Kidney epithelial cell (primary cell): ENCODE measurements at regions not wholly inside any gene's neighbourhood (a gene's known extent, or its start where the extent isn't known, plus 50 kb on each side); places are given as distances from the start of the nearest gene placed in this dataset.

ENCODE experiments used
- DNase-seq: peaks from one replicate; pipeline ENCODE4 v3.0.0-alpha.2; 2010; ENCODE audit warnings: low read depth
- H3K27me3 ChIP-seq: 2 replicates; pipeline ENCODE4 v1.6.0; 2011; ENCODE audit warnings: low read length; ENCODE audit not compliant: control insufficient read depth, insufficient read depth
- H3K36me3 ChIP-seq: 2 replicates; pipeline ENCODE4 v1.5.1; 2011; ENCODE audit warnings: low read length; ENCODE audit not compliant: control insufficient read depth, insufficient read depth
- H3K4me3 ChIP-seq: 2 replicates; pipeline ENCODE4 v1.5.1; 2011; ENCODE audit warnings: low read depth, mild to moderate bottlenecking, control low read depth, low read length
- CTCF ChIP-seq: IDR thresholded peaks from 2 replicates; pipeline ENCODE4 v1.5.1; 2011; ENCODE audit warnings: mild to moderate bottlenecking, moderate library complexity, low read length, control low read depth, inconsistent platforms; ENCODE audit not compliant: insufficient read depth, poor library complexity, severe bottlenecking

DNA sequence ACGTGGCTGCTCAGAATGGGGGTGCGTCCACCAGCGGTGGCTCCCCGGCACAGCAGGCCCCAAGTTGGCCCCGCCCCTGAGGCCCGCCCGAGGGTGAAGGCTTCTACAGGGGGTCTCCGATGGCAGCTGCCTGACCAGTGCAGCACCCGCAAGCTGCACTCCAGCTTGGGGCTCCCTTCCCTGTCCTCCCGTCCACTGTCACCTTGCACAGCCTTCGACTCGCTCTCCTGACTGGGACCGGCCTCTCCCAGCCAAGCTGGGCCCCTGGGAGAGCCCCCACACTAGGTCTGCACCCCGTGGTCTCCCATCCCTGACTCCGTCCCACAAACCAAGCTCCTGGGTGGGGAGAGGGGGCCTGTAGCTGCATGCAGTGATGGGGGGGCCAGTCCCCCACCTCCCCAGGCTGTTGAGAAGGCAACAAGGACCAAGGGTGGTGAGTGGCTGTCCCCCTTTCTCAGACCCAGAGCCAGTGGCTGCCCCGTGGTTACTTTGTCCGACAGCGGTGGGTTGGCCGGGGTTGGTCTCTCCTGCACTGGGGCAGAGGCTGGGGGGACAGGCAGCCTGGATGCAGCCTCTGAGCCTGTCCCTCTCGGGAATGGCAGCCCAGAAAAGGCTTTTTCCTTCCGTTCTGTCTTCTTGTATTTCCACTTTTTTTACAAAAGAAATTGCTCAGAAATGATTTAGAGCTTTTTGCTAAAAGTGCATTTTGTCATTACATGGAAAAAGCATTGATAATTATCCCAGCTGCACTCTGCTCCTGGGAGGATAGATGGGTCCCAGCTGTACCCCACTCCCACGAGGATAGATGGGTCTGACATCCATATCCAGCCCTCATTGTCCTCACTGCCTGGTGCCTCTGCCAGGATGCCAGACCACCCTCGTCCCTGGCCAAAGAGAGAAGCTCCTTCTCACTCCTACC lies 217.0 kb downstream of the KIF26A start:
- no peak for TF ChIP-seq CTCF
- DNase-seq: no peak

GRCh38 chr14:104356020-104356737 lies 217.8 kb downstream of the KIF26A start:
- H3K36me3 ChIP-seq: no peaks in the 10 kb centered on the region
- no peaks in the 10 kb centered on the region for H3K27me3 ChIP-seq
- no peak overlapping the region for H3K4me3 ChIP-seq
- no peak for DNase-seq
- TF ChIP-seq CTCF: no peak

More for the DNA sequence above, 217.0 kb downstream of the KIF26A start:
- H3K36me3 ChIP-seq: no peaks in the 10 kb centered on the region
- H3K4me3 ChIP-seq: no peak overlapping the region
- no peaks in the 10 kb centered on the region for H3K27me3 ChIP-seq

DNA sequence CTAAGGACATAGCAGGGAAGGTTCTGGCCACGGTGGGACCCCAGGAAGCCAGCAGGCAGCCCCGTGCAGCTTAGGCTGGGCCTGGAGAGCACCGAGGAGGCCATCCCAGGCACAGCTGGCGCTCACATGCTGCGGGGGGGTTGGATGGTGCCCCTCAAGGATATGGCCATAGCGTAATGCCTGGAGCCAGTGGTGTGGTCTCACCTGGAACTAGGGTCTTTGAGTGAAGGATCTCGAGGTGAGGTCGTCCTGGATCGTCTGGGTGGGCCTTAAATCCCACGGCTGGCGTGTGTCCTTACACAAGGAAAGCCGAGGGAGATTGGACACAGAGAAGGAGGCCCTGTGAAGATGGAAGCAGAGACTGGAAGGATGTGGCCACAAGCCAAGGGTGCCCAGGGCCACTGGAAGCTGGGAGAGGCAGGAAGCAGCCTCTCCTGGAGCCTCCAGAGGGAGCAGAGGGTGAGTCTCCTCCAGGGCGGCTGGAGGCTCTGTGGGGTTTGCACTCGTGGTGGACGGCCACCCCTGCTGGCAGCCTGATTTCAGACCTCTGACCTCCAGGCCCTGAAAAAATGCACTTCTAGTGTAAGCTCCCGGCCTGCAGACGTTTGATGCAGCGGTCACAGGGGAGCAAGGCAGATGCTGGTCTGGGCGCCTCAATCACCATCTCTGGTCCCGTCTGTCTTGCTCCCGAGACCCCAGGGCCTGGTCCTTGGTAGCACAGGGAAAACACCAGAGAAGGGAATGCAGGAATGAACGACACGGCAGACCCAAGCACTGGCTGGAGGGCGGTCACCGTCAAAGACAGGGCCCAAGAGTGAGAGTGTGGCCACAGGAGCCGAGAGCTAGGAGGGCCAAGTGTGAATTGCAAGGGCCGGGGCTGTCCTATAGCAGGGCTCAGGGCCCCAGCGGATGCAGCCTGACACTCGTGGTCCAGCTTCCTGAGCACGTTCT lies 218.6 kb downstream of the KIF26A start:
- no peaks in the 10 kb centered on the region for H3K36me3 ChIP-seq
- no peak for DNase-seq
- no peak for TF ChIP-seq CTCF
- peaks cover 1% of the 10 kb centered on the region for H3K27me3 ChIP-seq
- no peak overlapping the region for H3K4me3 ChIP-seq

GRCh38 chr14:104357689-104358527 lies 219.5 kb downstream of the KIF26A start:
- Histone ChIP-seq H3K4me3 (no peak overlapping the region), H3K36me3 (no peaks in the 10 kb centered on the region), H3K27me3 (peaks cover 2% of the 10 kb centered on the region)
- no peak for TF ChIP-seq CTCF
- DNase-seq: no peak

DNA sequence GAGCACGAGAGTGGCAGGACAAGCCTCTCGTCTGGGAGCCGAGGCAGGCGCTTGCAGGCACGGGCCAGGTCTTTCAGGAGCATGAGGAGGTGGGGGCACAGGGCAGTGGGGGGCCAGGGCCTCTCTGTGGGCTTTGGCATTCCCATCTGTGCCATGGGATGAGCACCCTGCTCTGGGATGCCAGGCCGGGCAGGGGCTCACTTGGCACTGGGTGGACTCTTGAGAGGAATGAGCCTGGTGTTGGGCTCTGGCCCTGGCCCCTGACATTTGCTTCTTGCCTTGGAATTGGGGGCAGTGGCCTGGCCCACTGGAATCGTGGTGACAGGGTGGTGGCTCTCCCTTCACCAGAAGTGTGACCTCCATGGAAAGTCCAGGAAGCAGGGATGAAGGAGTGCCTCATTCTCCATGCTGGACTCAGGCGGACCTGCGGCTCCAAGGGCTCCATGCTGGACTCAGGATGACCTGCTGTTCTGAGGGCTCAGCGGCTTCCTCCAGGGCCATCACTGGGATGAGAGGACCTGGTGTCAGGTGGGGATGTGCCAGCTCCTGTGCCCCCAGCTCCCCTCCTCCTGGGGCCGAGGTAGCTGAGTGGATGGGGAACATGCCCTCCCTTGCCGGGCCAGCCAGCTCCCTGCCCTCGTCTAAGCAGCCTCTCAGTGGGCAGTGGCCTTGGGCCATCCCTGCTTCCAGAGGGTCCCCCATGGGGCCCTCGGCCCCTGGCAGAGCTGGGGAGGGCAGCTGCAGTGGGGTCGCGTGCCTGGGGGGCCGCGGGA lies 220.3 kb downstream of the KIF26A start:
- H3K4me3 ChIP-seq: no peak overlapping the region
- DNase-seq: no peak

More for the DNA sequence above, 220.3 kb downstream of the KIF26A start:
- Histone ChIP-seq H3K27me3 (peaks cover 2% of the 10 kb centered on the region), H3K36me3 (no peaks in the 10 kb centered on the region)
- TF ChIP-seq CTCF: no peak
